ENCODE measurements at regions not wholly inside any gene's neighbourhood (a gene's known extent, or its start where the extent isn't known, plus 50 kb on each side); places are given as distances from the start of the nearest gene placed in this dataset.

- H3K4me1 ChIP-seq (ENCODE audit: insufficient read depth, low read length) = peaks cover 16% of the 10 kb centered on the region
- no peak overlapping the region for H2AFZ ChIP-seq (ENCODE audit: low read depth, low read length)
- no peak overlapping the region for H3K4me3 ChIP-seq (ENCODE audit: low read length)
- no peaks in the 10 kb centered on the region for H3K36me3 ChIP-seq (ENCODE audit: insufficient read depth, low read length)
- no peaks in the 10 kb centered on the region for H3K9me3 ChIP-seq (ENCODE audit: low read length)
- no peaks in the 10 kb centered on the region for H3K27me3 ChIP-seq (ENCODE audit: insufficient read depth, low read length)
Measured at GRCh38 chr3:64865839-64866570, 178.2 kb upstream of the ADAMTS9 start.

- Histone ChIP-seq H3K27me3 (ENCODE audit: insufficient read depth, low read length) (no peaks in the 10 kb centered on the region), H3K4me3 (ENCODE audit: low read length) (no peak overlapping the region), H3K4me1 (ENCODE audit: insufficient read depth, low read length) (peaks cover 18% of the 10 kb centered on the region), H2AFZ (ENCODE audit: low read depth, low read length) (no peak overlapping the region), H3K9me3 (ENCODE audit: low read length) (no peaks in the 10 kb centered on the region), H3K36me3 (ENCODE audit: insufficient read depth, low read length) (no peaks in the 10 kb centered on the region)
Measured at GRCh38 chr3:64863226-64864212, 175.7 kb upstream of the ADAMTS9 start.

- Histone ChIP-seq H3K4me3 (ENCODE audit: low read length) (no peak overlapping the region), H3K4me1 (ENCODE audit: insufficient read depth, low read length) (peaks cover 18% of the 10 kb centered on the region), H3K9me3 (ENCODE audit: low read length) (no peaks in the 10 kb centered on the region), H2AFZ (ENCODE audit: low read depth, low read length) (no peak overlapping the region), H3K27me3 (ENCODE audit: insufficient read depth, low read length) (no peaks in the 10 kb centered on the region), H3K36me3 (ENCODE audit: insufficient read depth, low read length) (no peaks in the 10 kb centered on the region)
Measured at GRCh38 chr3:64861684-64862083, 173.9 kb upstream of the ADAMTS9 start.

GRCh38 chr3:64860536-64860870 lies 172.7 kb upstream of the ADAMTS9 start:
- Histone ChIP-seq H3K27me3 (ENCODE audit: insufficient read depth, low read length) (no peaks in the 10 kb centered on the region), H3K9me3 (ENCODE audit: low read length) (no peaks in the 10 kb centered on the region), H3K36me3 (ENCODE audit: insufficient read depth, low read length) (no peaks in the 10 kb centered on the region), H2AFZ (ENCODE audit: low read depth, low read length) (no peak overlapping the region), H3K4me1 (ENCODE audit: insufficient read depth, low read length) (peaks cover 18% of the 10 kb centered on the region), H3K4me3 (ENCODE audit: low read length) (no peak overlapping the region)

- Histone ChIP-seq H2AFZ (ENCODE audit: low read depth, low read length) (no peak overlapping the region), H3K36me3 (ENCODE audit: insufficient read depth, low read length) (no peaks in the 10 kb centered on the region), H3K9me3 (ENCODE audit: low read length) (no peaks in the 10 kb centered on the region), H3K27me3 (ENCODE audit: insufficient read depth, low read length) (no peaks in the 10 kb centered on the region), H3K4me1 (ENCODE audit: insufficient read depth, low read length) (peaks cover 18% of the 10 kb centered on the region), H3K4me3 (ENCODE audit: low read length) (no peak overlapping the region)
Measured at GRCh38 chr3:64859625-64860535, 172.1 kb upstream of the ADAMTS9 start.

GRCh38 chr3:64856977-64857516 lies 169.2 kb upstream of the ADAMTS9 start:
- Histone ChIP-seq H2AFZ (ENCODE audit: low read depth, low read length) (no peak overlapping the region), H3K36me3 (ENCODE audit: insufficient read depth, low read length) (no peaks in the 10 kb centered on the region), H3K27me3 (ENCODE audit: insufficient read depth, low read length) (no peaks in the 10 kb centered on the region), H3K4me3 (ENCODE audit: low read length) (no peak overlapping the region), H3K4me1 (ENCODE audit: insufficient read depth, low read length) (peaks cover 7% of the 10 kb centered on the region), H3K9me3 (ENCODE audit: low read length) (no peaks in the 10 kb centered on the region)

GRCh38 chr3:64856106-64856505 lies 168.3 kb upstream of the ADAMTS9 start:
- H2AFZ ChIP-seq (ENCODE audit: low read depth, low read length) = no peak overlapping the region
- no peak overlapping the region for H3K4me3 ChIP-seq (ENCODE audit: low read length)
- no peaks in the 10 kb centered on the region for H3K36me3 ChIP-seq (ENCODE audit: insufficient read depth, low read length)
- H3K4me1 ChIP-seq (ENCODE audit: insufficient read depth, low read length) = peaks cover 2% of the 10 kb centered on the region
- no peaks in the 10 kb centered on the region for H3K27me3 ChIP-seq (ENCODE audit: insufficient read depth, low read length)
- H3K9me3 ChIP-seq (ENCODE audit: low read length) = no peaks in the 10 kb centered on the region

- H3K9me3 ChIP-seq (ENCODE audit: low read length) = no peaks in the 10 kb centered on the region
- no peak overlapping the region for H3K4me3 ChIP-seq (ENCODE audit: low read length)
- no peak overlapping the region for H2AFZ ChIP-seq (ENCODE audit: low read depth, low read length)
- H3K27me3 ChIP-seq (ENCODE audit: insufficient read depth, low read length) = no peaks in the 10 kb centered on the region
- H3K36me3 ChIP-seq (ENCODE audit: insufficient read depth, low read length) = no peaks in the 10 kb centered on the region
- H3K4me1 ChIP-seq (ENCODE audit: insufficient read depth, low read length) = no peaks in the 10 kb centered on the region
Measured at GRCh38 chr3:64853456-64853855, 165.7 kb upstream of the ADAMTS9 start.

- Histone ChIP-seq H3K4me3 (ENCODE audit: low read length) (no peak overlapping the region), H3K36me3 (ENCODE audit: insufficient read depth, low read length) (no peaks in the 10 kb centered on the region), H3K4me1 (ENCODE audit: insufficient read depth, low read length) (no peaks in the 10 kb centered on the region), H2AFZ (ENCODE audit: low read depth, low read length) (no peak overlapping the region), H3K9me3 (ENCODE audit: low read length) (no peaks in the 10 kb centered on the region), H3K27me3 (ENCODE audit: insufficient read depth, low read length) (no peaks in the 10 kb centered on the region)
Measured at GRCh38 chr3:64852738-64853137, 164.9 kb upstream of the ADAMTS9 start.

GRCh38 chr3:64848822-64849221 lies 161.0 kb upstream of the ADAMTS9 start:
- Histone ChIP-seq H3K4me1 (ENCODE audit: insufficient read depth, low read length) (no peaks in the 10 kb centered on the region), H3K36me3 (ENCODE audit: insufficient read depth, low read length) (no peaks in the 10 kb centered on the region), H2AFZ (ENCODE audit: low read depth, low read length) (no peak overlapping the region), H3K4me3 (ENCODE audit: low read length) (no peak overlapping the region), H3K27me3 (ENCODE audit: insufficient read depth, low read length) (no peaks in the 10 kb centered on the region), H3K9me3 (ENCODE audit: low read length) (no peaks in the 10 kb centered on the region)

GRCh38 chr3:64848127-64848800 lies 160.5 kb upstream of the ADAMTS9 start:
- Histone ChIP-seq H2AFZ (ENCODE audit: low read depth, low read length) (no peak overlapping the region), H3K4me1 (ENCODE audit: insufficient read depth, low read length) (no peaks in the 10 kb centered on the region), H3K36me3 (ENCODE audit: insufficient read depth, low read length) (no peaks in the 10 kb centered on the region), H3K4me3 (ENCODE audit: low read length) (no peak overlapping the region), H3K27me3 (ENCODE audit: insufficient read depth, low read length) (no peaks in the 10 kb centered on the region), H3K9me3 (ENCODE audit: low read length) (no peaks in the 10 kb centered on the region)

- H3K36me3 ChIP-seq (ENCODE audit: insufficient read depth, low read length) = no peaks in the 10 kb centered on the region
- H3K4me1 ChIP-seq (ENCODE audit: insufficient read depth, low read length) = no peaks in the 10 kb centered on the region
- H3K27me3 ChIP-seq (ENCODE audit: insufficient read depth, low read length) = no peaks in the 10 kb centered on the region
- no peaks in the 10 kb centered on the region for H3K9me3 ChIP-seq (ENCODE audit: low read length)
- no peak overlapping the region for H2AFZ ChIP-seq (ENCODE audit: low read depth, low read length)
- H3K4me3 ChIP-seq (ENCODE audit: low read length) = no peak overlapping the region
Measured at GRCh38 chr3:64844558-64844957, 156.8 kb upstream of the ADAMTS9 start.

All from neuron (in vitro differentiated cells).